ENCODE measurements at regions not wholly inside any gene's neighbourhood (a gene's known extent, or its start where the extent isn't known, plus 50 kb on each side); places are given as distances from the start of the nearest gene placed in this dataset.

GRCh38 chr20:51894201-51894600 is 91.9 kb upstream of the SALL4 start:
- H3K36me3 ChIP-seq (ENCODE audit: insufficient read depth, low read length): no peaks in the 10 kb centered on the region
- TF ChIP-seq FOXP2 (optimal IDR thresholded peaks at IDR 0.05; ENCODE audit: control extremely low read depth, extremely low read length, insufficient read depth) (no peak), POLR2AphosphoS5 (IDR thresholded peaks at IDR 0.05; ENCODE audit: borderline replicate concordance, low read depth, low read length) (no peak)
- H3K9ac ChIP-seq (ENCODE audit: insufficient read length): no peak overlapping the region
- H3K27ac ChIP-seq: no peak overlapping the region
- H3K9me3 ChIP-seq (ENCODE audit: low read depth, low read length): no peaks in the 10 kb centered on the region
- no peak for DNase-seq (ENCODE audit: low read depth, low spot score)
- H3K4me3 ChIP-seq: no peak overlapping the region

- DNase-seq (ENCODE audit: low read depth, low spot score): no peak
- TF ChIP-seq EZH2 (IDR thresholded peaks at IDR 0.05) (no peak), POLR2AphosphoS5 (IDR thresholded peaks at IDR 0.05; ENCODE audit: borderline replicate concordance, low read depth, low read length) (no peak), FOXP2 (optimal IDR thresholded peaks at IDR 0.05; ENCODE audit: control extremely low read depth, extremely low read length, insufficient read depth) (no peak)
- no peak overlapping the region for H3K9ac ChIP-seq (ENCODE audit: insufficient read length)
Measured at GRCh38 chr20:51893723-51894122, 91.4 kb upstream of the SALL4 start.

GRCh38 chr20:51890003-51890402 is 87.7 kb upstream of the SALL4 start:
- H3K4me3 ChIP-seq: no peak overlapping the region
- no peak overlapping the region for H3K9ac ChIP-seq (ENCODE audit: insufficient read length)
- no peak for DNase-seq (ENCODE audit: low read depth, low spot score)
- TF ChIP-seq FOXP2 (optimal IDR thresholded peaks at IDR 0.05; ENCODE audit: control extremely low read depth, extremely low read length, insufficient read depth): no peak
- TF ChIP-seq POLR2AphosphoS5 (IDR thresholded peaks at IDR 0.05; ENCODE audit: borderline replicate concordance, low read depth, low read length): no peak
- no peak for TF ChIP-seq EZH2 (IDR thresholded peaks at IDR 0.05)
- no peak overlapping the region for H3K27ac ChIP-seq
- H3K36me3 ChIP-seq (ENCODE audit: insufficient read depth, low read length): no peaks in the 10 kb centered on the region
- H3K9me3 ChIP-seq (ENCODE audit: low read depth, low read length): no peaks in the 10 kb centered on the region

More at GRCh38 chr20:51893723-51894122, 91.4 kb upstream of the SALL4 start:
- Histone ChIP-seq H3K36me3 (ENCODE audit: insufficient read depth, low read length) (no peaks in the 10 kb centered on the region), H3K9me3 (ENCODE audit: low read depth, low read length) (no peaks in the 10 kb centered on the region), H3K4me3 (no peak overlapping the region), H3K27ac (no peak overlapping the region)

GRCh38 chr20:51889466-51889865 is 87.1 kb upstream of the SALL4 start:
- TF ChIP-seq POLR2AphosphoS5 (IDR thresholded peaks at IDR 0.05; ENCODE audit: borderline replicate concordance, low read depth, low read length) (no peak), EZH2 (IDR thresholded peaks at IDR 0.05) (no peak), FOXP2 (optimal IDR thresholded peaks at IDR 0.05; ENCODE audit: control extremely low read depth, extremely low read length, insufficient read depth) (no peak)
- Histone ChIP-seq H3K27ac (no peak overlapping the region), H3K9ac (ENCODE audit: insufficient read length) (no peak overlapping the region)

GRCh38 chr20:51888291-51888690 is 86.0 kb upstream of the SALL4 start:
- Histone ChIP-seq H3K4me3 (no peak overlapping the region), H3K9me3 (ENCODE audit: low read depth, low read length) (no peaks in the 10 kb centered on the region), H3K9ac (ENCODE audit: insufficient read length) (no peak overlapping the region), H3K36me3 (ENCODE audit: insufficient read depth, low read length) (no peaks in the 10 kb centered on the region), H3K27ac (no peak overlapping the region)
- no peak for TF ChIP-seq POLR2AphosphoS5 (IDR thresholded peaks at IDR 0.05; ENCODE audit: borderline replicate concordance, low read depth, low read length)
- no peak for TF ChIP-seq FOXP2 (optimal IDR thresholded peaks at IDR 0.05; ENCODE audit: control extremely low read depth, extremely low read length, insufficient read depth)
- no peak for TF ChIP-seq EZH2 (IDR thresholded peaks at IDR 0.05)
- DNase-seq (ENCODE audit: low read depth, low spot score): no peak

More at GRCh38 chr20:51889466-51889865, 87.1 kb upstream of the SALL4 start:
- H3K36me3 ChIP-seq (ENCODE audit: insufficient read depth, low read length): no peaks in the 10 kb centered on the region
- no peak for DNase-seq (ENCODE audit: low read depth, low spot score)
- H3K4me3 ChIP-seq: no peak overlapping the region
- H3K9me3 ChIP-seq (ENCODE audit: low read depth, low read length): no peaks in the 10 kb centered on the region

- H3K4me3 ChIP-seq: no peak overlapping the region
- DNase-seq (ENCODE audit: low read depth, low spot score): no peak
- H3K36me3 ChIP-seq (ENCODE audit: insufficient read depth, low read length): no peaks in the 10 kb centered on the region
- no peak overlapping the region for H3K27ac ChIP-seq
- no peaks in the 10 kb centered on the region for H3K9me3 ChIP-seq (ENCODE audit: low read depth, low read length)
- TF ChIP-seq POLR2AphosphoS5 (IDR thresholded peaks at IDR 0.05; ENCODE audit: borderline replicate concordance, low read depth, low read length): no peak
- TF ChIP-seq FOXP2 (optimal IDR thresholded peaks at IDR 0.05; ENCODE audit: control extremely low read depth, extremely low read length, insufficient read depth): no peak
- TF ChIP-seq EZH2 (IDR thresholded peaks at IDR 0.05): no peak
- no peak overlapping the region for H3K9ac ChIP-seq (ENCODE audit: insufficient read length)
Measured at GRCh38 chr20:51886891-51887608, 84.7 kb upstream of the SALL4 start.

GRCh38 chr20:51886341-51886740 is 84.0 kb upstream of the SALL4 start:
- TF ChIP-seq POLR2AphosphoS5 (IDR thresholded peaks at IDR 0.05; ENCODE audit: borderline replicate concordance, low read depth, low read length): no peak
- TF ChIP-seq FOXP2 (optimal IDR thresholded peaks at IDR 0.05; ENCODE audit: control extremely low read depth, extremely low read length, insufficient read depth): no peak
- no peak for TF ChIP-seq EZH2 (IDR thresholded peaks at IDR 0.05)
- Histone ChIP-seq H3K4me3 (no peak overlapping the region), H3K9me3 (ENCODE audit: low read depth, low read length) (no peaks in the 10 kb centered on the region), H3K9ac (ENCODE audit: insufficient read length) (no peak overlapping the region), H3K36me3 (ENCODE audit: insufficient read depth, low read length) (no peaks in the 10 kb centered on the region), H3K27ac (no peak overlapping the region)
- no peak for DNase-seq (ENCODE audit: low read depth, low spot score)

GRCh38 chr20:51884561-51884960 is 82.2 kb upstream of the SALL4 start:
- H3K4me3 ChIP-seq: no peak overlapping the region
- H3K27ac ChIP-seq: no peak overlapping the region
- TF ChIP-seq POLR2AphosphoS5 (IDR thresholded peaks at IDR 0.05; ENCODE audit: borderline replicate concordance, low read depth, low read length): no peak
- TF ChIP-seq EZH2 (IDR thresholded peaks at IDR 0.05): no peak
- TF ChIP-seq FOXP2 (optimal IDR thresholded peaks at IDR 0.05; ENCODE audit: control extremely low read depth, extremely low read length, insufficient read depth): no peak
- DNase-seq (ENCODE audit: low read depth, low spot score): no peak
- H3K36me3 ChIP-seq (ENCODE audit: insufficient read depth, low read length): no peaks in the 10 kb centered on the region
- no peaks in the 10 kb centered on the region for H3K9me3 ChIP-seq (ENCODE audit: low read depth, low read length)
- no peak overlapping the region for H3K9ac ChIP-seq (ENCODE audit: insufficient read length)

- no peak overlapping the region for H3K27ac ChIP-seq
- TF ChIP-seq POLR2AphosphoS5 (IDR thresholded peaks at IDR 0.05; ENCODE audit: borderline replicate concordance, low read depth, low read length) (no peak), EZH2 (IDR thresholded peaks at IDR 0.05) (no peak), FOXP2 (optimal IDR thresholded peaks at IDR 0.05; ENCODE audit: control extremely low read depth, extremely low read length, insufficient read depth) (no peak)
- no peak overlapping the region for H3K4me3 ChIP-seq
- no peak for DNase-seq (ENCODE audit: low read depth, low spot score)
- H3K36me3 ChIP-seq (ENCODE audit: insufficient read depth, low read length): no peaks in the 10 kb centered on the region
- H3K9me3 ChIP-seq (ENCODE audit: low read depth, low read length): no peaks in the 10 kb centered on the region
- no peak overlapping the region for H3K9ac ChIP-seq (ENCODE audit: insufficient read length)
Measured at GRCh38 chr20:51880188-51880587, 77.9 kb upstream of the SALL4 start.
